ENCODE measurements at regions not wholly inside any gene's neighbourhood (a gene's known extent, or its start where the extent isn't known, plus 50 kb on each side); places are given as distances from the start of the nearest gene placed in this dataset.

DNA sequence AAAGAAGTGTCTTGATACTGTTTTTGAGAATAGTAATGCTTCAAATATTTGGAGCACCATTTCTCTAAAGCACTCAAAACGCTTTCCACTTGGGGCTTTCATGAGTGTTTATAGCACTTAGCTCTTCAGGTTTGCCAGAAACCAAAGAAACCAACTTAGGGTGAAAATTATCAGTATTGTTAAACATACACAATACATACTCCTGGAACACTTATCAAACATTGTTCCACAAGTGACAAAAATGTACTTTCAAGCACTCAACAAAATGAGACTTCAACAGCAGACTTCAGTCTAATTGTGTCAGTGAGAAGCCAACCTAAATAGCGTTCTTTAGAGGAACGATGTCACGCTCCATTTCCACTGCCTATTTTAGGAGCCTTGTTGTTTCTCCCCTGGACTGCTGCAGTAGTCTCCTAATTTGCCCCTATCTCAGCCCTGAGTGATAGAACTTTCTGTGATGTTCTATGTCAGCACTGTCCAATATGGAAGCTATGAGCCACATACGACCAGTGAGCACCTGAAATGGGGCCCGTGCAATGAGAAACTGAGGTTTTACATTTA is 461.3 kb downstream of the KIF16B start:
- no peak overlapping the region for H3K4me3 ChIP-seq (ENCODE audit: low read length)
- no peak for DNase-seq (ENCODE audit: low read depth)
- TF ChIP-seq, protein P1, sequence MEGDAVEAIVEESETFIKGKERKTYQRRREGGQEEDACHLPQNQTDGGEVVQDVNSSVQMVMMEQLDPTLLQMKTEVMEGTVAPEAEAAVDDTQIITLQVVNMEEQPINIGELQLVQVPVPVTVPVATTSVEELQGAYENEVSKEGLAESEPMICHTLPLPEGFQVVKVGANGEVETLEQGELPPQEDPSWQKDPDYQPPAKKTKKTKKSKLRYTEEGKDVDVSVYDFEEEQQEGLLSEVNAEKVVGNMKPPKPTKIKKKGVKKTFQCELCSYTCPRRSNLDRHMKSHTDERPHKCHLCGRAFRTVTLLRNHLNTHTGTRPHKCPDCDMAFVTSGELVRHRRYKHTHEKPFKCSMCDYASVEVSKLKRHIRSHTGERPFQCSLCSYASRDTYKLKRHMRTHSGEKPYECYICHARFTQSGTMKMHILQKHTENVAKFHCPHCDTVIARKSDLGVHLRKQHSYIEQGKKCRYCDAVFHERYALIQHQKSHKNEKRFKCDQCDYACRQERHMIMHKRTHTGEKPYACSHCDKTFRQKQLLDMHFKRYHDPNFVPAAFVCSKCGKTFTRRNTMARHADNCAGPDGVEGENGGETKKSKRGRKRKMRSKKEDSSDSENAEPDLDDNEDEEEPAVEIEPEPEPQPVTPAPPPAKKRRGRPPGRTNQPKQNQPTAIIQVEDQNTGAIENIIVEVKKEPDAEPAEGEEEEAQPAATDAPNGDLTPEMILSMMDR (conservative IDR thresholded peaks at IDR 0.05; ENCODE audit: low read length): no peak

DNA sequence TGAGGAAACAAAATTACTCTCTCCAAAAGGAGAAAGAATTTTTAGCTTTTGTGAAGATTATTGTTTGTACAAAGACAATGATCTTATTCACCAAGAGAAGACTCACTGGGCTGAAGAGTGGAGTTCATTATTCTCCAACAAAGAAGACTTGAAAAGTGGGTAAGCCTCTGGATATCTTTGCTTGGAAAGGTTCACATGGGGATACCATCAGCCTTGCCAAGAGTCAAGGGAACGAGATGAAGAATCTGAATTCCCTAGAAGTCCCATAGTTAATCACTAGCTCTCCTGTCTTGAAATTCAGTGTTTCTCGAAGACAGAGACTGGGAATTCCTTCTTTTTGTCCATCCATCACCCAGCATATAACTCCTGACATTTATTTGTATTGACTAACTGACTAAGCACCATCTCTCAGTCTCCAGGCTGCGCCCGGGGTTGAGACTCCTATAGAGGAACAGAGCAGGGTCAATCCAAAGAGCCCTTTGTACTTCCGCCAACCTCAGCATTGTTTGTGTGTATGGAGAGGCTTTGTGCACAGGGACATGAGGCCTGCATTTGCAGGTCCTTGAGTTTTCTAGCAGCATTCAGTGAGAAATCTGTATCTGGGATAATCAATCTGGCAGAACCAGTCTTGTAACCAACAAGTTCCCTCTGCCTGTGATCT is 461.9 kb downstream of the KIF16B start:
- no peak for DNase-seq (ENCODE audit: low read depth)
- TF ChIP-seq, protein P1 (conservative IDR thresholded peaks at IDR 0.05; ENCODE audit: low read length): no peak
- H3K4me3 ChIP-seq (ENCODE audit: low read length): no peak overlapping the region

DNA sequence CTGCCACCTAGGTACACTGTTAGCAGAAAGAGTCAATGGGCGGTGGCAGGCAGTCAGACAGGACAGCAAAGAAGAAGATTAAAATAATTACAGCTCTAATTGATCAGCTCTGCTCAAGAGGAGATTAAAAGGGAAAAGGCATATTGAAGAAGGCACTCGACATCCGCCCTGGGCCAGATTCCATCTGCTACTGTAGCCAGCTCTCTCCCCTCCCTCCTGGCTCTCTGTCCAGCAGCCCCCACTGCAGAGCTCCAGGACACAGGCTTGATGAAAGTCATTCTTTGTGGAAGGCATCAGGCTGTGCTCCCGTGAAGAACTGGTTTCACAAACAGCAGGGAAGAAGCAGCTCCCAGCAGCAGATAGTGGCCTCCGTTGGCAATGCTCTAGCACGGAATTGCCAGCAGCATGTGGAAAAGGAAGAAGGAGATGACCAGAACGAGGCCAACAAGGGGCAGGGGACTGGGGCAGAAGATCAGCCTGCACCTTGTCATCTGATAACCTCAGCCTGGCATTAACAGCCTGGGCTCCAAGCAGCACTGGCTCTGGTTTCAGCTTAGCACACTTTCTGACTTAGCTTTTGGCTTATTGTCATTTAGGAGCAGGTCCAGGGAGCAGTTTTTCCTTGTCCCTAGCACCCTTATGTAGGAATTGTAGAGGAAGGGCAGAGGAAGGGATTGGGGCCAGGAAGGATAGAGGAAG is 465.9 kb downstream of the KIF16B start:
- no peak overlapping the region for H3K4me3 ChIP-seq (ENCODE audit: low read length)
- DNase-seq (ENCODE audit: low read depth): no peak
- TF ChIP-seq, protein P1 (conservative IDR thresholded peaks at IDR 0.05; ENCODE audit: low read length): no peak

DNA sequence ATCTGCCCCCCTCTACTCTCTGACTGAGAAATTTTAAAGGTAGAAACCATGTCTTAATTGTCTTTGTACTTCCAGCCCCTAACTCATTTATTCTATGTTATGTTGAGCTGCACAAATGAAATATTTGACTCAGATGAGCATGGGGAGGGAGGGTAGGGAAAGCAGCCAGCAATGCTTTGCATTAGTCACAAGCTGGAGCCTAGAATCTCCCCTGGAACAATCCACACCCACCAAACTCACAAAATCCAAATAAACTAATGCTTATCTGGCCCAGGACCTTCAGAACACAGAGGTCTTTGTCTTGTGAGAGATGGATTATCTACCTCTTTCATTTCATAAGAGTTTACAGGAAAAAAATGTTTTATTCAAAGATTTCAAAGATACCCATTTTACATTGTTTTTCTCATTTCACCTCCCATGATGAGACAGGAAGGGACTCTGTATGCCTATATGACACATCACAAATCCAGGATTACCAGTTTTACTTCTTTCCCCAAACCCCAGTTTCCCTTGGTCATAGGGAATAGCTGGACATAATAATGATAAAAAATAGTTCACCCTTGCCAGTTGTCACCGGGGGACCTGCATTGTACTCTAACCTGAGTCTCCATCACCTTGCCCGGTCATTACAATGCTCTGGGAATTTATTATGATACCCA is 466.9 kb downstream of the KIF16B start:
- TF ChIP-seq, protein P1 (conservative IDR thresholded peaks at IDR 0.05; ENCODE audit: low read length): no peak
- no peak overlapping the region for H3K4me3 ChIP-seq (ENCODE audit: low read length)
- DNase-seq (ENCODE audit: low read depth): no peak

DNA sequence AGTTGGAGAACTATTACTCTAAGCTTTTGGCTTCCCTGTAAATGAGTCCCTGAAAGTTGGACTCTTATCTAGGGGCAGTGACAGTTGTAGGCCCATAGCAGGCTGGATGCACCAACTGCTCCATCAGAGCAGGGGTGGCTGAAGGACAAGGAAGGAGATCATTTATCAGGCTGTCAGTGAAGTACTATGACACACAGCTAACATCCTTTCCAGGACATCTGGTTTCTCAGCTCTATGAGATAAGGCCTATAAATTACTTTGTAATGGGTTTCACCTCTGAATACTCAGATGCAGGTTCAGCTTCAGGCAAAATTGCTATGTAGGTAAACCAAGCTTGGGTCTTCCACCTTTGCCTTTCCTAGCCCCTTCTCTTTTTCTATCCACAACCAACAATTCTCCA is 468.5 kb downstream of the KIF16B start:
- TF ChIP-seq, protein P1 (conservative IDR thresholded peaks at IDR 0.05; ENCODE audit: low read length): no peak
- no peak overlapping the region for H3K4me3 ChIP-seq (ENCODE audit: low read length)
- no peak for DNase-seq (ENCODE audit: low read depth)

Data from AG10803 (cell line).